ENCODE measurements at regions not wholly inside any gene's neighbourhood (a gene's known extent, or its start where the extent isn't known, plus 50 kb on each side); places are given as distances from the start of the nearest gene placed in this dataset. TPM values are rescaled to one million over a fixed set of nuclear protein-coding genes. Genes with fewer than 3 reads are reported as not detected.
"Not testable (repeated sequence)": the region's sequence is repeated elsewhere in the genome, so short reads cannot be mapped to it uniquely, and the experiment has no call there.

- DNase-seq (ENCODE audit: low read depth), result peak; percentile 5
These were observed 567.3 kb downstream of the ANKRD30B start for GRCh38 chr18:15315301-15315700.

- DNase-seq (ENCODE audit: low read depth), result not testable (repeated sequence)
These were observed 570.7 kb downstream of the ANKRD30B start for GRCh38 chr18:15318655-15319054.

GRCh38 chr18:15329713-15330112 lies 581.7 kb downstream of the ANKRD30B start:
- not testable (repeated sequence) for DNase-seq (ENCODE audit: low read depth)

- DNase-seq (ENCODE audit: low read depth), result not testable (repeated sequence)
These were observed 582.2 kb downstream of the ANKRD30B start for GRCh38 chr18:15330149-15330548.

- DNase-seq (ENCODE audit: low read depth), result not testable (repeated sequence)
These were observed 582.6 kb downstream of the ANKRD30B start for GRCh38 chr18:15330600-15330999.

- DNase-seq (ENCODE audit: low read depth), result not testable (repeated sequence)
These were observed 627.7 kb downstream of the ANKRD30B start for GRCh38 chr18:15375671-15376070.

GRCh38 chr18:15407874-15408273 lies 659.9 kb downstream of the ANKRD30B start:
- DNase-seq (ENCODE audit: low read depth), result not testable (repeated sequence)

Small RNAs in the stretch of these regions (small RNA-seq; reads per million reads assigned to genes)
- gene RNU6-721P, result not detected
